Fibroblast of gingiva (primary cell): ENCODE measurements at regions not wholly inside any gene's neighbourhood (a gene's known extent, or its start where the extent isn't known, plus 50 kb on each side); places are given as distances from the start of the nearest gene placed in this dataset.
"Not testable (repeated sequence)": the region's sequence is repeated elsewhere in the genome, so short reads cannot be mapped to it uniquely, and the experiment has no call there.

Experiments
- DNase-seq: peaks from one replicate; pipeline ENCODE4 v3.0.0-alpha.2; 2011; ENCODE audit warnings: low read depth

GRCh38 chr13:106095919-106096318, 439.5 kb downstream of the EFNB2 start:
- DNase-seq = no peak

GRCh38 chr13:106095406-106095805, 440.1 kb downstream of the EFNB2 start:
- DNase-seq = no peak

- DNase-seq = no peak
Measured at GRCh38 chr13:106090001-106090400, 445.5 kb downstream of the EFNB2 start.

DNA sequence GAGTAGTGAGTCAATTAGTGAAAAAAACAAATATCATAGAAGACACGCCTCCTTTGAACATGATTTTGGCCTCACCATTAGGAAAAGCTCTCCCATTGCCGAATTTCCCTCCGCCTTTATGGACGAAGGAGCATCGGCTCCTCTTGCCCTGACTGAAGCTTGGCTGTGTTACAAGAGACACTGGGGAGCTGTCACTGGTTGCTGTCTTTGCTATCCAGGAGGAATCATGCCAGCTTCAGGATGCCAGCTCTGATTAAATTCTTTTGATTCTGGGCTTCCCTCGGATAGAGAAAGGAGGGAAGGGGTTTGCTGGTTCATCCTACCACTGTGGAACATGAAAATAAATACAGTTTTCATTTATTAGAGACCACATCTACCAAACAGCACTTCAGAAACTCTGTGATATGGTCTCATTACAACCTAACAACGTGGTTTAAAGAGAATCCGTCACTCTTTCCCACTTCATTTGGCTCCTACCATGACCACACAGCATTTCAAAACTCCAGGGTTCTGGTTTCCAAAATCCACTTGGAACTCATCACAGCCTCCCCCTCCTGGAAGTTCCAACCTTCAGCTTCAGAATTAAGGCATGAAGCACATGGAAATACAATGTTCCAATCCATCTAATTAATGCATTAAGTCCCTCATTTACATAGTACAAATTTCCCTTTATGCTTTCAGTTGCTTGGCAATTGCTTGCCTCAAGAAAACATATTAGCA, 446.0 kb downstream of the EFNB2 start:
- no peak for DNase-seq

DNA sequence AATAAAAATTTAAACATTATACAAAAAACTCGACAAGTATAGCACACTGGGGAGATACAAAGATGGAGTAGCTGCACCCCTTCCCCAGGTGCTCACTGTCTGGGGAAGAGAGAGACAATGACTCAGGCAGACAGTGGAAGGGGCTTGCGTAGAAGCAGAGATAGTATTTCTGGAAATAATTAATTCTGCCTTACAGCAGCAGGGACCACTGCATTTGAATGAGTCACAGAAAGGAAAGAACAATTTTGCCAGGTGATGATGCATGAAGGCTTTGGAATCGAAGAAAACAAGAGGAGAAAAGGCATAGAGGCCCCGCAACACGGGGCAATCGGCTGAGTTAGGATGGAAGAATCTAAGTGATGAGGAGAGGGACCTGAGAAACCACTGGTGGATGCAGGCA, 447.4 kb downstream of the EFNB2 start:
- DNase-seq = no peak

DNA sequence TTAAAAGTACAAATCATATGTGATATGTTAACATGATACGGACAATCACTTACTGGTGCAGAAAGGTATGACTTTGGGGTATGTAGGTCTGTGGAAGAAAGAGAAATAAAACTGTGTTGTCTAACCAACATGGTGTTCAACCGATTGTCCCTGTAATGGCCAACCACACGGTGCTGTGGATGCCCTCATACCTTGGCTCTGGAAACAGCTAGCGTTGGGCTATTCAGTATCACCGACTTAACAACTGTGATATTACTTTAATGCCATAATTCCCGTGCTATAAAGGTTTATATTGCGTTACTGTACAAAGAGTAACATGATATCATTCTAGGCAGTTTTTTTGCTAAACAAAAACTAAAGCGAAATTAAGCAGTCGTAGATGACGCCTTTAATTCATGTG, 448.3 kb downstream of the EFNB2 start:
- no peak for DNase-seq

DNA sequence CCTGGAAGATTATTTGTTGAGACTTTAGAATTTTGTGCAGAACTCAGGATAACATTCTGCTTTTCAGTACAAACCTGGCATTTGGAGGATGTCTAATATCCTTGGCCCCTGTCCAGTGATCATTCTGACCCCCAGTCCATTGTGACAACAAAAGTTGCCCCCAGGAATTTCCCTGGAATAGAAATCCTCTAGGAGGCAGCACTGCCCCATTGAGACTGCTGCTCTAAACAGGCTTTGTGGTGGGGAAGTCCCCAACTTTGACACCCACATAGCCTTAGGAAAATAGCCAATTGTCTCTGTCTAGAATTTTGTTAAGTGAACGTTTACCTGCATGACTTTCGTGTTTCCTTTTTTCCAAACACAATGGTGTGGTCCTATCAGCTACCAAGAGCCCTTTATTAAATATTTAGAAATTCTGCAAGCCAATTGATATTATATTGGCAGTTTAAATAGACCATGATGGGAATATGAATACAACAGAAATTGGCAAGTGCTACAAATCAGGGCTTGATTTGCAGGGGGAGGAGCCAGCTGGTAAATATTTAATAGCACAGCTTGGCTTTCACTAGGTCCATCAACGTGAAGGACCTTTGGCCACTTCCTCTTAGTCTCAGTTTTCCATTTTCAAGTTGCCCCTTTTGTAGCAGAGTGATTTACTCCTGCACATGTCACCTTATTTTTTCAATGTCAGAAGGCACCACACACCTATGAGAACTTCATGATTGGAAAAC, 451.7 kb downstream of the EFNB2 start:
- peak; percentile 26 for DNase-seq

DNA sequence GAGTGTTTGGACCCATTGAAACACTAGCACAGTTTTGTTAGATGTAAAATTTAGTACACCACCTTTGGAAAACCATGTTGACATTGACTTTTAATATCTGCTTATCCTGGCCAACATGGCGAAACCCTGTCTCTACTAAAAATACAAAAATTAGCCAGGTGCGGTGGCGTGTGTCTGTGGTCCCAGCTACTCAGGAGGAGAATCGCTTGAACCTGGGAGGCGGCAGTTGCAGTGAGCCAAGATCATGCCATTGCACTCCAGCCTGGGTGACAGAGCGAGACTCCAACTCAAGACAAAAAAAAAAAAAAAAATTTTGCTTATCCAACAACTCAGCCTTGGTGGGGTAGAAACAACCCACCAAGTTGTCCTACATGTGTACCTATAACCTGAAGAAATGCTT, 454.2 kb downstream of the EFNB2 start:
- not testable (repeated sequence) for DNase-seq

DNA sequence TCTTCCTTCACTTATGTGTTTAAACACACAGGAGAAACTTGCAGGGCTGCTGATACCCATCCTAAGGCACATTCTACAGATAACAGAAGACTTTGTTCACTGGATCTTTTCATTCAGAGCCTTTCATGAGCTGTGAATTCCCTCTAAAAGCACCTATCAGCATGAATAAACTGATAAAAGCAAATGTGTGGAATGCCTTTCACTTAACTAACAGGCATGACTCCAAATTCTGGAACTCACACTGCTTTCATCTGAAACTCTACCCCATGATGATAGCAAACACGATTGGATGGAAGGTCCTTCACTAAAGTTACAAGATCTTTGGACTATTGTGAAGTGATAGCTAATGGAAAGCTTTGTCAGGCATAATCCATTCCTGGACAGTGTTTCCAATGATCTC, 457.3 kb downstream of the EFNB2 start:
- no peak for DNase-seq

- DNase-seq = no peak
Measured at GRCh38 chr13:106077017-106077416, 458.4 kb downstream of the EFNB2 start.

- DNase-seq = no peak
Measured at GRCh38 chr13:106072014-106072413, 463.4 kb downstream of the EFNB2 start.

GRCh38 chr13:106063591-106064313, 471.7 kb downstream of the EFNB2 start:
- peak; percentile 16 for DNase-seq

DNA sequence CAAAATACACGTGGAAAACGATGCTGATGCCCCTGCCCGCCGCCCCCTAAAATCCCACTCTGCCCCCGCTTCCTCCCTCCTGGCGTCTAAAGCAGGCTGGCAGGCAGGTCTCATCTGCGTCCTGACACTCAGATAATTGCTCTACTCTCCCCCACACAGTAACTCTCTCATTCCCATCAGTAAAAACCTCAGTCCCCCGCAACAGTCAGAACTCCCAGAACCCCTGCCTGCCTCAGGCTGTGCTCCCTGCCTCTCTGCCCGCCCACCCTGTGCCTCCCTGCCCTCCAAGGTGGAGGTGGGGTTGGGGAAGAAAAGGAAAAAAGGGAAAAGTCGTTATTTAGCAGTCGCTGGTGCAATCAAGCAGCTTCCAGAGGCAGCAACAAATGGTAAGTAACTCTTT, 473.7 kb downstream of the EFNB2 start:
- DNase-seq = no peak

DNA sequence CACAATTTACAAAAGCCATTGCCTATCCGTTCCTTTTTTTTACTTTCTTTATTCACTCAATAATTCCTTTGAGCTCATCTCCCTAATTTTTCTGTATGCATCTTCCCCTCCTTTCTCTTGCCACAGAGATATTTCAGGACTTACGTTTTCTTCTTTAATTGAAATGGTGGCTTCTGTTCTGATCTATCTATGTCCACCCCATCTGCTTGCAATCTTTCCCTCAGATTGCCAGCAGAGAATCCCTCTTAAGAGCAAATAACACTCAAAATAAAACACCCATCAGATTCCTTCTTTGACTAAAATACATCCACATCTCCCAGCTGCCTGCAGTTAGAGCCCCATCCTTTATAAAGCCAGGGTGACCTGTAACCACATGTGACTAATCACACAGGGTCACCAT, 478.6 kb downstream of the EFNB2 start:
- no peak for DNase-seq

- DNase-seq = no peak
Measured at GRCh38 chr13:106052200-106052767, 483.2 kb downstream of the EFNB2 start.

- DNase-seq = no peak
Measured at GRCh38 chr13:106049171-106049570, 486.3 kb downstream of the EFNB2 start.

DNA sequence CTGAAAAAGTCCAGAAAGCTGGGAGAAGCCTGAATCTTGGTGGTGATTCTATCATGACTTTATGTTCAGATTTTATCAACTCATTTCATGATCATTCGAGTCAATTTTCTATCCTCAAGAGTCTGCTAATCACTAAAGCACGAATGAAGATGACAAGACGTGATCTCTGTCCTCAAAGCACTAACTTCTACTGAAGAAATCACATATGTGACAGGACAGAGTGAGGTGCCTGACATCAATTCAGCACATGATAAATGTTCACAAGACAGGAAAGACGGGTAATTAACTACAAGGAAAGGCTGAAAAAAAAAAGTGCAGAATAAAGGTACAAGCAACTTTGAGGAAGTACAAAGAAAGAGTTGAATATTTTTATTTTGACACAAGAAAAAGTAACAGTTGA, 487.1 kb downstream of the EFNB2 start:
- DNase-seq = no peak

DNA sequence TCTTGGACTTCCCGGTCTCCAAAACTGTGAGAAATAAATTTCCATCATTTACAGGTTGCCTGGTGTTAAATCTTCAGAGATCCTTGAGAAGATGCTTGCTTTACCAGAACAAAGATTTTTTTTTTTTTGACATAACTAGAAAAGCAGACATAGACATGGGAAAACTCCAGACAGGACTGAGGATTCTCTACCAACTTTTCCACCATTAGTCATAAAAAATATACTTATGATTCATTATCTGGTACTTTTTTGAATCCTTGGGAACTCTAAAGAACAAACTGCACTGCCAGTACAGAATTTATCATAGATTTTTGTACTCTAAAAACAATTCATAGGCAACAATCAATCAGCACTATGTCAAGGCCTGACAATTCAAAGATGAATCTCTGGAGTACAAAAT, 487.6 kb downstream of the EFNB2 start:
- DNase-seq = no peak

GRCh38 chr13:106042996-106043581, 492.4 kb downstream of the EFNB2 start:
- DNase-seq = no peak

DNA sequence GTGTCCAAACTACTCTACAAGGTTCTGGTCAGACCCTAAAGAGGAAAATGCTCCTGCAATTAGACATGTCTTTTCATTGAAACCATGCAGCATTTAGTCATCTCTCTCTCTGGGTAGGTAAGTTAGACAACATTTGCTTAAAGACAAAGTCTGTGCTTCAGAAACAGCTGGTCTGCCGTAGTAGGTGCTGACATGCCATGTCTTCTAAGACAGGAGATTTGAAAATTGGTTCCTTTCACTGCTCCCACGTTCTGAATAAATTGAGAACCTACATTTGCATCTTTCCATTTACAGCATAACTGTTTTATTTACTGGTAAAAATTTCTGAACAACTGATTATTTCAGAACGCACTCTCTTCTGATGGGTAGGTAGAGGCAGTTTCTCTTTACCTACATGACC, 494.0 kb downstream of the EFNB2 start:
- DNase-seq = no peak

- peak; percentile 65 for DNase-seq
Measured at GRCh38 chr13:106038752-106039151, 496.7 kb downstream of the EFNB2 start.

DNA sequence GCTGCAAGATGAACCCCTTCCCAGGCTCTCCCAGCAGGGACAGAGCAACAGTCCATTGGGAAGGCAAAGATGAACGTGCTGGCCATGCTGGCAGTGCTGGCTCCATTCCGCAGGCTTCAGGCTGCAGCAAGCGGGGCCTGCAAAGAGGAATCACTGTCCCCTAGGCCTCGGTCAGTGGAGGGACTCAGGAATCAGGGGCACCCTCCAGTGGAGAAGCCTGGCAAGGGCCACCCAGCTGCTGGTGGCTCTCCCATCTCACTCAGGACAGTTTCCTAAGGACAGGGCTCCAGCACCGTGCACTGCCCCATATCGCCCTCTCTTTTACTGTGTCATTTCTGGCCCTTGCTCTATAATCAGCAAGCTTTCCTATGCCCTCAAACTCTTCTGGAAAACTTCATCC, 498.6 kb downstream of the EFNB2 start:
- no peak for DNase-seq
